ENCODE measurements at regions not wholly inside any gene's neighbourhood (a gene's known extent, or its start where the extent isn't known, plus 50 kb on each side); places are given as distances from the start of the nearest gene placed in this dataset.
"Not testable (repeated sequence)": the region's sequence is repeated elsewhere in the genome, so short reads cannot be mapped to it uniquely, and the experiment has no call there.

- H3K4me3 ChIP-seq (ENCODE audit: low read depth, low read length): no peak overlapping the region
- no peak for DNase-seq (ENCODE audit: low read depth)
- TF ChIP-seq POLR2A (IDR thresholded peaks at IDR 0.05; ENCODE audit: extremely low read depth, insufficient read length) (no peak), MAX (IDR thresholded peaks at IDR 0.05; ENCODE audit: low read depth, low read length) (no peak), MYC (IDR thresholded peaks at IDR 0.05; ENCODE audit: low read depth, low read length) (no peak)
These were observed 139.3 kb downstream of the SMC2 start for GRCh38 chr9:104233366-104233765.

GRCh38 chr9:104234632-104235337 is 140.7 kb downstream of the SMC2 start:
- not testable (repeated sequence) for DNase-seq (ENCODE audit: low read depth); H3K4me3 ChIP-seq (ENCODE audit: low read depth, low read length)

- DNase-seq (ENCODE audit: low read depth): peak; percentile 2
- not testable (repeated sequence) for H3K4me3 ChIP-seq (ENCODE audit: low read depth, low read length)
These were observed 141.4 kb downstream of the SMC2 start for GRCh38 chr9:104235347-104236120.

GRCh38 chr9:104238668-104239067 is 144.6 kb downstream of the SMC2 start:
- no peak overlapping the region for H3K4me3 ChIP-seq (ENCODE audit: low read depth, low read length)
- TF ChIP-seq MAX (IDR thresholded peaks at IDR 0.05; ENCODE audit: low read depth, low read length): no peak
- no peak for DNase-seq (ENCODE audit: low read depth)

- no peak for DNase-seq (ENCODE audit: low read depth)
- H3K4me3 ChIP-seq (ENCODE audit: low read depth, low read length): no peak overlapping the region
- TF ChIP-seq MAX (IDR thresholded peaks at IDR 0.05; ENCODE audit: low read depth, low read length): no peak
- no peak for TF ChIP-seq POLR2A (IDR thresholded peaks at IDR 0.05; ENCODE audit: extremely low read depth, insufficient read length)
- TF ChIP-seq CTCF (IDR thresholded peaks at IDR 0.05; ENCODE audit: low read depth, low read length): no peak
- TF ChIP-seq MYC (IDR thresholded peaks at IDR 0.05; ENCODE audit: low read depth, low read length): no peak
These were observed 146.8 kb downstream of the SMC2 start for GRCh38 chr9:104240890-104241289.

GRCh38 chr9:104245925-104246324 is 151.8 kb downstream of the SMC2 start:
- no peak for DNase-seq (ENCODE audit: low read depth)
- H3K4me3 ChIP-seq (ENCODE audit: low read depth, low read length): no peak overlapping the region
- no peak for TF ChIP-seq MAX (IDR thresholded peaks at IDR 0.05; ENCODE audit: low read depth, low read length)
- no peak for TF ChIP-seq POLR2A (IDR thresholded peaks at IDR 0.05; ENCODE audit: extremely low read depth, insufficient read length)
- no peak for TF ChIP-seq MYC (IDR thresholded peaks at IDR 0.05; ENCODE audit: low read depth, low read length)
- TF ChIP-seq CTCF (IDR thresholded peaks at IDR 0.05; ENCODE audit: low read depth, low read length): no peak

- DNase-seq (ENCODE audit: low read depth): no peak
- TF ChIP-seq MYC (IDR thresholded peaks at IDR 0.05; ENCODE audit: low read depth, low read length) (no peak), POLR2A (IDR thresholded peaks at IDR 0.05; ENCODE audit: extremely low read depth, insufficient read length) (no peak), CTCF (IDR thresholded peaks at IDR 0.05; ENCODE audit: low read depth, low read length) (no peak), MAX (IDR thresholded peaks at IDR 0.05; ENCODE audit: low read depth, low read length) (no peak)
- no peak overlapping the region for H3K4me3 ChIP-seq (ENCODE audit: low read depth, low read length)
These were observed 153.9 kb downstream of the SMC2 start for GRCh38 chr9:104247899-104248460.
